ENCODE measurements at regions not wholly inside any gene's neighbourhood (a gene's known extent, or its start where the extent isn't known, plus 50 kb on each side); places are given as distances from the start of the nearest gene placed in this dataset.

GRCh38 chr4:184893801-184894571 lies 68.2 kb upstream of the ACSL1 start:
- ChIA-PET POLR2A (no interaction called here), CTCF (no interaction called here)
- H3K4me3 ChIP-seq (ENCODE audit: low read depth, low read length), result no peak overlapping the region
- no peak overlapping the region for H3K27ac ChIP-seq (ENCODE audit: extremely low read depth, low read depth, low read length)
- no peak for TF ChIP-seq ZFP69B (tag by site-specific recombination; IDR thresholded peaks at IDR 0.05)
- no peak for TF ChIP-seq MZF1 (tag by site-specific recombination; IDR thresholded peaks at IDR 0.05; ENCODE audit: borderline replicate concordance)
- no peak for TF ChIP-seq ZNF175 (tag by site-specific recombination; IDR thresholded peaks at IDR 0.05)
- TF ChIP-seq ZNF26 (tag by site-specific recombination; IDR thresholded peaks at IDR 0.05), result no peak
- TF ChIP-seq ZNF174 (tag by site-specific recombination; IDR thresholded peaks at IDR 0.05), result no peak
- no peaks in the 10 kb centered on the region for H3K9me3 ChIP-seq (ENCODE audit: control insufficient read depth, insufficient read depth, low read depth, low read length)
- no peaks in the 10 kb centered on the region for H3K4me1 ChIP-seq (ENCODE audit: control insufficient read depth, insufficient read depth, low read length)
- no peaks in the 10 kb centered on the region for H3K36me3 ChIP-seq (ENCODE audit: control insufficient read depth in 2 of 2, insufficient read depth in 1 of 2, low read length in 2 of 2)

- ChIA-PET POLR2A (no interaction called here), CTCF (no interaction called here)
- H3K36me3 ChIP-seq (ENCODE audit: control insufficient read depth in 2 of 2, insufficient read depth in 1 of 2, low read length in 2 of 2), result no peaks in the 10 kb centered on the region
- H3K27ac ChIP-seq (ENCODE audit: extremely low read depth, low read depth, low read length), result no peak overlapping the region
- H3K4me3 ChIP-seq (ENCODE audit: low read depth, low read length), result no peak overlapping the region
- no peaks in the 10 kb centered on the region for H3K4me1 ChIP-seq (ENCODE audit: control insufficient read depth, insufficient read depth, low read length)
- TF ChIP-seq ZNF513 (tag by site-specific recombination; IDR thresholded peaks at IDR 0.05) (no peak), ZNF426 (tag by site-specific recombination; IDR thresholded peaks at IDR 0.05) (no peak), ZNF2 (tag by site-specific recombination; IDR thresholded peaks at IDR 0.05) (no peak), CTCF (tag by site-specific recombination; IDR thresholded peaks at IDR 0.05) (no peak), ZNF704 (tag by site-specific recombination; IDR thresholded peaks at IDR 0.05) (no peak), ZNF596 (tag by site-specific recombination; IDR thresholded peaks at IDR 0.05) (no peak), ZNF664 (tag by site-specific recombination; IDR thresholded peaks at IDR 0.05) (no peak), ZNF366 (tag by site-specific recombination; conservative IDR thresholded peaks at IDR 0.05) (no peak), ZNF146 (tag by site-specific recombination; IDR thresholded peaks at IDR 0.05) (no peak), ZNF514 (tag by site-specific recombination; IDR thresholded peaks at IDR 0.05) (no peak), GLIS2 (tag by site-specific recombination; IDR thresholded peaks at IDR 0.05) (no peak), ZFHX2 (tag by site-specific recombination; conservative IDR thresholded peaks at IDR 0.05) (no peak), KLF7 (tag by site-specific recombination; IDR thresholded peaks at IDR 0.05; ENCODE audit: borderline replicate concordance) (no peak), ZXDB (tag by site-specific recombination; IDR thresholded peaks at IDR 0.05) (no peak), SP3 (tag by site-specific recombination; IDR thresholded peaks at IDR 0.05) (no peak), SP7 (tag by site-specific recombination; IDR thresholded peaks at IDR 0.05) (no peak), ZNF48 (tag by site-specific recombination; IDR thresholded peaks at IDR 0.05) (no peak), KLF1 (tag by site-specific recombination; IDR thresholded peaks at IDR 0.05) (no peak), ZNF239 (tag by site-specific recombination; IDR thresholded peaks at IDR 0.05) (no peak), ZNF202 (tag by site-specific recombination; IDR thresholded peaks at IDR 0.05; ENCODE audit: borderline replicate concordance) (no peak)
- H3K9me3 ChIP-seq (ENCODE audit: control insufficient read depth, insufficient read depth, low read depth, low read length), result no peaks in the 10 kb centered on the region
Measured at GRCh38 chr4:184895012-184895695, 69.4 kb upstream of the ACSL1 start.

All from HEK293 (cell line).